HepG2 (cell line): ENCODE measurements at regions not wholly inside any gene's neighbourhood (a gene's known extent, or its start where the extent isn't known, plus 50 kb on each side); places are given as distances from the start of the nearest gene placed in this dataset.
"Not testable (repeated sequence)": the region's sequence is repeated elsewhere in the genome, so short reads cannot be mapped to it uniquely, and the experiment has no call there.

Experiments
- ATAC-seq: fragments of 200-7000 bp; cut with Tn5 transposase; 3 replicates; pipeline ENCODE4 v1.9.1; 2020; ENCODE audit warnings: mild to moderate bottlenecking, moderate library complexity
- BruUV-seq: library from RNA; stranded (reverse); fragments of 400-500 nt; replicated peaks from 2 replicates; lab custom pipeline; 2021; lab: Mats Ljungman, UMichigan
- CTCF ChIA-PET: fragments of 300-600 bp; formaldehyde crosslinking; extraction: SDS; loops from one replicate; lab custom pipeline; 2021; ENCODE audit warnings: low total read pairs, inconsistent platforms, low intra/inter-chr PET ratio; lab: Yijun Ruan, JAX
- POLR2A ChIA-PET: fragments of 350-600 bp; sonication (Branson Sonifier 250); formaldehyde crosslinking; loops from one replicate; lab custom pipeline; 2020; ENCODE audit warnings: antibody characterized with exemption, inconsistent platforms; lab: Yijun Ruan, JAX
- DNase-seq: peaks from one replicate; pipeline ENCODE4 v3.0.0-alpha.2; 2015; ENCODE audit warnings: low spot score
- FAIRE-seq: peaks from 3 replicates; lab custom pipeline; 2011; peaks lifted over from hg19 to GRCh38; lab: Jason Lieb, UNC
- H2AFZ ChIP-seq: one replicate; pipeline ENCODE4 v1.6.1; 2011; ENCODE audit warnings: low read length, inconsistent platforms
- H3K27ac ChIP-seq: fragments of 300-600 bp; 3 replicates; pipeline ENCODE4 v1.8.0; 2011; ENCODE audit warnings: mixed run types, mild to moderate bottlenecking, mixed read lengths, low read length, inconsistent platforms; ENCODE audit not compliant: insufficient read depth; ENCODE audit errors: extremely low read length
- H3K27me3 ChIP-seq, 2 experiments: fragments of 200-600 bp in 1 of 2; 2 replicates in 1 of 2; 3 replicates in 1 of 2; pipeline versions ENCODE4 v1.6.0 to v1.8.0; 2011; ENCODE audit warnings: low read length in 2 of 2, mild to moderate bottlenecking in 2 of 2, moderate library complexity in 2 of 2, inconsistent platforms in 1 of 2; ENCODE audit not compliant: insufficient read depth in 2 of 2, control insufficient read depth in 1 of 2
- H3K36me3 ChIP-seq, 2 experiments: fragments of 200-600 bp in 1 of 2; replicated peaks in 1 of 2; 2 replicates in 1 of 2; 3 replicates in 1 of 2; pipeline versions ENCODE4 v1.5.1 to v1.8.0; 2011; ENCODE audit warnings: low read length in 2 of 2, inconsistent platforms in 1 of 2; ENCODE audit not compliant: insufficient read depth in 2 of 2, control insufficient read depth in 1 of 2
- H3K4me1 ChIP-seq: 2 replicates; pipeline ENCODE4 v1.5.1; 2012; ENCODE audit warnings: low read length, inconsistent platforms; ENCODE audit not compliant: insufficient read depth
- H3K4me2 ChIP-seq: 2 replicates; pipeline ENCODE4 v1.6.0; 2011; ENCODE audit warnings: low read depth, low read length, inconsistent platforms
- H3K4me3 ChIP-seq, 3 experiments: fragments of 200-600 bp in 1 of 3; sonication (generic), shearing (Covaris generic) in 1 of 3; replicated peaks in 1 of 3; 2 replicates each; pipeline ENCODE4 v1.5.1; 2011 to 2016; ENCODE audit warnings: low read length in 3 of 3, inconsistent platforms in 2 of 3, low read depth in 2 of 3, mild to moderate bottlenecking in 2 of 3, control low read depth in 1 of 3, mixed read lengths in 1 of 3; ENCODE audit not compliant: insufficient read depth in 1 of 3
- H3K79me2 ChIP-seq: one replicate; pipeline ENCODE4 v1.6.1; 2011; ENCODE audit warnings: low read length, inconsistent platforms; ENCODE audit not compliant: insufficient read depth
- H3K9ac ChIP-seq: 2 replicates; pipeline ENCODE4 v1.6.0; 2011; ENCODE audit warnings: mild to moderate bottlenecking, low read depth, low read length, inconsistent platforms; ENCODE audit not compliant: insufficient read depth
- H3K9me3 ChIP-seq: 2 replicates; pipeline ENCODE4 v1.5.1; 2012; ENCODE audit warnings: mild to moderate bottlenecking, low read length
- H4K20me1 ChIP-seq: 2 replicates; pipeline ENCODE4 v1.6.0; 2011; ENCODE audit warnings: inconsistent platforms, mild to moderate bottlenecking, low read length, moderate library complexity; ENCODE audit not compliant: insufficient read depth
- NFATC3 ChIP-seq: sonication (generic); formaldehyde crosslinking; IDR thresholded peaks from 2 replicates; pipeline ENCODE4 v1.5.1; 2020; ENCODE audit warnings: mild to moderate bottlenecking, missing genetic modification reagents
- ZNF263 ChIP-seq: sonication (generic); formaldehyde crosslinking; IDR thresholded peaks from 2 replicates; pipeline ENCODE4 v1.4.0; 2020; ENCODE audit warnings: missing genetic modification reagents
- ZNF569 ChIP-seq: sonication (generic); formaldehyde crosslinking; IDR thresholded peaks from 2 replicates; pipeline ENCODE4 v1.5.0; 2020; ENCODE audit warnings: mild to moderate bottlenecking, missing genetic modification reagents, moderate library complexity, borderline replicate concordance
- WGBS: methylation state at CpG from one replicate; pipeline ENCODE4 v1.1.6; 2017; ENCODE audit warnings: low lambda C conversion rate; 5-methylcytosine and 5-hydroxymethylcytosine counted together
- in situ Hi-C: cut with HindIII; loops from 2 replicates; pipeline ENCODE4 v1.10.0; 2017; ENCODE audit warnings: low pct_unique_long_range_greater_than_20kb; ENCODE audit not compliant: extremely low pct_ligation_motif_present
- intact Hi-C: fragments of 100-400 bp; cut with micrococcal nuclease; formaldehyde crosslinking; loops from one replicate; pipeline ENCODE4 v1.10.0; 2022; ENCODE audit not compliant: unreplicated experiment

DNA sequence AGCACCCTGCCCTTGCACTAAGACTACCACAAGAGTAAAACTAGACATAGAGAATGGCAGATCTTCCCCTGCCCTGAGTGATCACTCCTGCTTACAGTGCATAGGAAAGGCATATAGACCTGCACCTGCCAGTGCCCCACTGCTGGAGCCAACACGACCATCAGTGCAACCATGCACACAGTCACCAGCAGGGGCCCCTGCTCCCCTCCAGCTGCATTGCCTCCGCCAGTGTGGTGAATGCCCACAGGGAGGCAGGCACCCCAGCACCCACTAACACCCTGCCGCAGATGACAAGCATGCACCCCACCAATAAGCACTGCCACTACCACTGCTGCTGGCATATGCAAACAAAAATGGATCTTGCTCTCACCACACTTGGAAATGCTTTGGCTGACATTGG, 478.8 kb downstream of the ADCYAP1 start:
- TF ChIP-seq ZNF569: no peak
- TF ChIP-seq ZNF263 (CRISPR knock-in tag): no peak
- TF ChIP-seq NFATC3 (CRISPR knock-in tag): no peak
- in situ Hi-C loops (no loop called here), intact Hi-C loops (no loop called here)
- H3K9ac ChIP-seq: no peak overlapping the region
- CTCF ChIA-PET: no interaction called here
- H3K4me3 ChIP-seq: no peak overlapping the region
- POLR2A ChIA-PET: no interaction called here
- H3K4me2 ChIP-seq: no peak overlapping the region
- ATAC-seq (no peak), DNase-seq (no peak), FAIRE-seq (no peak)
- no peaks in the 10 kb centered on the region for H3K27me3 ChIP-seq
- WGBS: no CpG with 5 or more reads among the region's 3 CpGs
- H3K36me3 ChIP-seq: no peaks in the 10 kb centered on the region
- H2AFZ ChIP-seq: no peak overlapping the region
- no TSS peak for BruUV-seq
- H4K20me1 ChIP-seq: no peaks in the 10 kb centered on the region
- peaks cover 52% of the 10 kb centered on the region for H3K9me3 ChIP-seq
- no peak overlapping the region for H3K27ac ChIP-seq
- no peaks in the 10 kb centered on the region for H3K79me2 ChIP-seq
- H3K4me1 ChIP-seq: no peaks in the 10 kb centered on the region

- H3K9ac ChIP-seq, H3K27ac ChIP-seq, FAIRE-seq, H3K4me2 ChIP-seq, CTCF ChIA-PET, H2AFZ ChIP-seq, DNase-seq, BruUV-seq, in situ Hi-C loops, ATAC-seq, H3K36me3 ChIP-seq, H3K79me2 ChIP-seq, H4K20me1 ChIP-seq, POLR2A ChIA-PET, intact Hi-C loops, H3K4me3 ChIP-seq, H3K27me3 ChIP-seq: not testable (repeated sequence)
- Histone ChIP-seq H3K9me3 (peaks cover 38% of the 10 kb centered on the region), H3K4me1 (peaks cover 21% of the 10 kb centered on the region)
Measured at GRCh38 chr18:1388468-1388867, 483.8 kb downstream of the ADCYAP1 start.
